Fibroblast of lung (primary cell): ENCODE measurements at regions not wholly inside any gene's neighbourhood (a gene's known extent, or its start where the extent isn't known, plus 50 kb on each side); places are given as distances from the start of the nearest gene placed in this dataset.

Experiments used
- DNase-seq, 2 donors: peaks; one replicate each; pipeline versions ENCODE4 v3.0.0 to v3.0.0-alpha.2; 2010; ENCODE audit warnings: low read depth in 2 of 2
- H2AFZ ChIP-seq: 2 replicates; pipeline ENCODE4 v1.5.1; 2012; ENCODE audit warnings: low read length, control low read depth, inconsistent platforms
- H3K27ac ChIP-seq: 2 replicates; pipeline ENCODE4 v1.5.1; 2011; ENCODE audit warnings: low read length, control low read depth; ENCODE audit not compliant: insufficient read depth
- H3K27me3 ChIP-seq: 2 replicates; pipeline ENCODE4 v1.5.1; 2011; ENCODE audit warnings: mild to moderate bottlenecking, low read length; ENCODE audit not compliant: control insufficient read depth, insufficient read depth
- H3K36me3 ChIP-seq: 2 replicates; pipeline ENCODE4 v1.5.1; 2011; ENCODE audit warnings: low read length; ENCODE audit not compliant: control insufficient read depth, insufficient read depth
- H3K4me1 ChIP-seq: 2 replicates; pipeline ENCODE4 v1.5.1; 2011; ENCODE audit warnings: low read length; ENCODE audit not compliant: control insufficient read depth, insufficient read depth; ENCODE audit errors: extremely low read depth
- H3K4me2 ChIP-seq: 2 replicates; pipeline ENCODE4 v1.5.1; 2011; ENCODE audit warnings: low read length, control low read depth; ENCODE audit not compliant: insufficient read depth; ENCODE audit errors: extremely low read depth
- H3K4me3 ChIP-seq, 4 experiments: fragments of 200-600 bp in 1 of 4; sonication (generic) in 1 of 4; replicated peaks in 1 of 4; 2 replicates each; pipeline ENCODE4 v1.5.1; 2011 to 2016; ENCODE audit warnings: low read length in 4 of 4, low read depth in 3 of 4, mild to moderate bottlenecking in 3 of 4, control low read depth in 2 of 4, inconsistent platforms in 1 of 4, mixed read lengths in 1 of 4; ENCODE audit not compliant: insufficient read depth in 1 of 4; ENCODE audit errors: control extremely low read depth in 1 of 4
- H3K79me2 ChIP-seq: 2 replicates; pipeline ENCODE4 v1.5.1; 2012; ENCODE audit warnings: mild to moderate bottlenecking, low read length, inconsistent platforms; ENCODE audit not compliant: control insufficient read depth, insufficient read depth
- H3K9ac ChIP-seq: 2 replicates; pipeline ENCODE4 v1.5.1; 2011; ENCODE audit warnings: mild to moderate bottlenecking, low read length, control low read depth; ENCODE audit not compliant: insufficient read depth
- H3K9me3 ChIP-seq: 2 replicates; pipeline ENCODE4 v1.5.1; 2012; ENCODE audit warnings: low read depth, low read length; ENCODE audit not compliant: control insufficient read depth, insufficient read depth
- H4K20me1 ChIP-seq: 2 replicates; pipeline ENCODE4 v1.5.1; 2011; ENCODE audit warnings: low read length; ENCODE audit not compliant: control insufficient read depth, insufficient read depth; ENCODE audit errors: extremely low read depth
- CTCF ChIP-seq, 2 donors: IDR thresholded peaks in 1 of 2; conservative IDR thresholded peaks in 1 of 2; 1 replicate in 1 of 2; 2 replicates in 1 of 2; pipeline ENCODE4 v1.5.1; 2011 to 2012; ENCODE audit warnings: low read length in 2 of 2, control low read depth in 1 of 2, inconsistent platforms in 1 of 2, low read depth in 1 of 2, mild to moderate bottlenecking in 1 of 2
- EZH2 ChIP-seq: IDR thresholded peaks from 2 replicates; pipeline ENCODE4 v1.5.1; 2012; ENCODE audit warnings: low read length, control low read depth, mild to moderate bottlenecking; ENCODE audit errors: missing control alignments

- H3K4me2 ChIP-seq: no peak overlapping the region
- TF ChIP-seq EZH2: no peak
- no peak for TF ChIP-seq CTCF (conservative IDR thresholded peaks at IDR 0.05 in 1 of 2, IDR thresholded peaks at IDR 0.05 in 1 of 2; ENCODE audit: low read depth in 1 of 2, low read length in 2 of 2)
- H2AFZ ChIP-seq: no peak overlapping the region
- no peaks in the 10 kb centered on the region for H4K20me1 ChIP-seq
- no peak overlapping the region for H3K9ac ChIP-seq
- no peaks in the 10 kb centered on the region for H3K27me3 ChIP-seq
- H3K27ac ChIP-seq: no peak overlapping the region
- H3K79me2 ChIP-seq: no peaks in the 10 kb centered on the region
- no peaks in the 10 kb centered on the region for H3K4me1 ChIP-seq
- no peaks in the 10 kb centered on the region for H3K9me3 ChIP-seq
- no peak overlapping the region for H3K4me3 ChIP-seq
- H3K36me3 ChIP-seq: no peaks in the 10 kb centered on the region
- DNase-seq: no peak
Measured at GRCh38 chr18:24793742-24794141, 333.3 kb downstream of the HRH4 start.

DNA sequence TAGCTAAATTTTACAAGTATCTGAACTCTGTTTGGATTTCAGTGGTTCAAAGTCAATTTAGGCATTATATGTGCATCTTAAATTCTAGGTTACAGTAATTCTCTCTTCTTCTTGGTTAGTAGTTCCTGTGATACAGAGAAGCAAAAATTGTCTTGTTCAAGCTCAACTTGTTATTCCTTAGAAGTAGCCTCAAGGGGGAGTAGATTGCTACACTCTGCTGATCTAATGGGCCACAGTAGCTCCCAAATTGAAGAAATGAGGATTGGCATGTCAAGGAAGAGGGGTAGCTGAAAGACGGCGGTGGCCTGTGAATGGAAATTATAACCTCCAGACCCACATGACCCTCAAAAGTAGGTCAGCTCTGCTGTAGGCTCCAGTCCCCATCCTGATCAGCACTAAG is 334.7 kb downstream of the HRH4 start:
- H3K4me2 ChIP-seq: no peak overlapping the region
- H3K4me3 ChIP-seq: no peak overlapping the region
- no peaks in the 10 kb centered on the region for H4K20me1 ChIP-seq
- no peak for DNase-seq
- H3K36me3 ChIP-seq: no peaks in the 10 kb centered on the region
- H2AFZ ChIP-seq: no peak overlapping the region
- H3K79me2 ChIP-seq: no peaks in the 10 kb centered on the region
- no peak overlapping the region for H3K27ac ChIP-seq
- no peaks in the 10 kb centered on the region for H3K4me1 ChIP-seq
- H3K9me3 ChIP-seq: no peaks in the 10 kb centered on the region
- TF ChIP-seq EZH2 (no peak), CTCF (conservative IDR thresholded peaks at IDR 0.05 in 1 of 2, IDR thresholded peaks at IDR 0.05 in 1 of 2; ENCODE audit: low read depth in 1 of 2, low read length in 2 of 2) (no peak)
- no peak overlapping the region for H3K9ac ChIP-seq
- H3K27me3 ChIP-seq: no peaks in the 10 kb centered on the region

DNA sequence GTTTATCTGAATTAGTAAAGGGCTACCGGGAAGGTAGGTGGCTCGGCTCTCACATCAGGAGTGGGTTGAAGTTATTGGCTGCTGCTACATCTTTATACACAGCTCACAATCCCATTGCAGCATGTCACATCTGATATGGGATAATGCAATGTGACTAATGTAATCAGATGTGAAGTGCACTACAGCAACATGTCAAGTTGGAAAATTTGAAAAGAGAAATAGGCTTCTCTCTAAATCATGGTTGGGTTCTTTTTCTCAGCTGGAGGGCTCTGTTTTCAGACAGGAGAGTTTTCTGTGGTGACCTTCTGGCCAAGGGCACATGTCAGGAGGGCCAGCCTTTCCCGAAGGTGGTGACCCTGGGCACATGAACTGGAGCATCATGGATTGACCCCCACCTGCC is 337.5 kb downstream of the HRH4 start:
- Histone ChIP-seq H3K4me2 (no peak overlapping the region), H2AFZ (no peak overlapping the region), H3K36me3 (no peaks in the 10 kb centered on the region), H3K4me3 (no peak overlapping the region), H3K9me3 (no peaks in the 10 kb centered on the region), H3K27me3 (no peaks in the 10 kb centered on the region), H3K4me1 (no peaks in the 10 kb centered on the region), H3K79me2 (no peaks in the 10 kb centered on the region), H3K27ac (no peak overlapping the region), H4K20me1 (no peaks in the 10 kb centered on the region), H3K9ac (no peak overlapping the region)
- TF ChIP-seq CTCF (conservative IDR thresholded peaks at IDR 0.05 in 1 of 2, IDR thresholded peaks at IDR 0.05 in 1 of 2; ENCODE audit: low read depth in 1 of 2, low read length in 2 of 2) (no peak), EZH2 (no peak)
- no peak for DNase-seq
